ENCODE measurements at regions not wholly inside any gene's neighbourhood (a gene's known extent, or its start where the extent isn't known, plus 50 kb on each side); places are given as distances from the start of the nearest gene placed in this dataset.

GRCh38 chr1:232279909-232280400 lies 350.0 kb downstream of the SIPA1L2 start:
- Histone ChIP-seq H3K4me1 (no peaks in the 10 kb centered on the region), H3K9me3 (no peaks in the 10 kb centered on the region), H3K4me3 (no peak overlapping the region), H3K27ac (no peak overlapping the region), H3K27me3 (no peaks in the 10 kb centered on the region), H3K36me3 (no peaks in the 10 kb centered on the region)
- ATAC-seq (no peak), DNase-seq (no peak)
- intact Hi-C loops (cut with DNase I): no loop called here
- TF ChIP-seq CTCF (IDR thresholded peaks at IDR 0.05): no peak

- Histone ChIP-seq H3K27ac (no peak overlapping the region), H3K9me3 (no peaks in the 10 kb centered on the region), H3K4me1 (no peaks in the 10 kb centered on the region), H3K27me3 (no peaks in the 10 kb centered on the region), H3K4me3 (no peak overlapping the region), H3K36me3 (no peaks in the 10 kb centered on the region)
- ATAC-seq (no peak), DNase-seq (no peak)
- intact Hi-C loops (cut with DNase I): no loop called here
- TF ChIP-seq CTCF (IDR thresholded peaks at IDR 0.05): no peak
These were observed 351.0 kb downstream of the SIPA1L2 start for GRCh38 chr1:232278925-232279324.

GRCh38 chr1:232276651-232277050 lies 353.3 kb downstream of the SIPA1L2 start:
- no peak for DNase-seq
- intact Hi-C loops (cut with DNase I): no loop called here
- no peak for TF ChIP-seq CTCF (IDR thresholded peaks at IDR 0.05)
- no peak overlapping the region for H3K27ac ChIP-seq
- no peak overlapping the region for H3K4me3 ChIP-seq
- ATAC-seq: no peak
- no peaks in the 10 kb centered on the region for H3K4me1 ChIP-seq
- H3K9me3 ChIP-seq: no peaks in the 10 kb centered on the region
- no peaks in the 10 kb centered on the region for H3K27me3 ChIP-seq
- no peaks in the 10 kb centered on the region for H3K36me3 ChIP-seq

- ATAC-seq (no peak), DNase-seq (no peak)
- no peaks in the 10 kb centered on the region for H3K36me3 ChIP-seq
- H3K4me3 ChIP-seq: no peak overlapping the region
- intact Hi-C loops (cut with DNase I): no loop called here
- no peaks in the 10 kb centered on the region for H3K4me1 ChIP-seq
- no peaks in the 10 kb centered on the region for H3K9me3 ChIP-seq
- H3K27me3 ChIP-seq: no peaks in the 10 kb centered on the region
- H3K27ac ChIP-seq: no peak overlapping the region
- no peak for TF ChIP-seq CTCF (IDR thresholded peaks at IDR 0.05)
These were observed 354.8 kb downstream of the SIPA1L2 start for GRCh38 chr1:232274999-232275710.

GRCh38 chr1:232274236-232274855 lies 355.6 kb downstream of the SIPA1L2 start:
- TF ChIP-seq CTCF (IDR thresholded peaks at IDR 0.05): no peak
- intact Hi-C loops (cut with DNase I): no loop called here
- H3K9me3 ChIP-seq: no peaks in the 10 kb centered on the region
- ATAC-seq (no peak), DNase-seq (no peak)
- no peak overlapping the region for H3K27ac ChIP-seq
- H3K4me1 ChIP-seq: no peaks in the 10 kb centered on the region
- H3K4me3 ChIP-seq: no peak overlapping the region
- H3K36me3 ChIP-seq: no peaks in the 10 kb centered on the region
- no peaks in the 10 kb centered on the region for H3K27me3 ChIP-seq

All from upper lobe of right lung (tissue), 1 donor.